Naive thymus-derived CD4-positive, alpha-beta T cell (primary cell): ENCODE measurements at regions not wholly inside any gene's neighbourhood (a gene's known extent, or its start where the extent isn't known, plus 50 kb on each side); places are given as distances from the start of the nearest gene placed in this dataset.

Experiments used
- ATAC-seq: fragments of 150-1000 bp; cut with Tn5 transposase; 2 replicates; pipeline ENCODE4 v1.10.0; 2021; ENCODE audit warnings: mild to moderate bottlenecking, moderate library complexity
- CTCF ChIA-PET: fragments of 350-600 bp; sonication (Branson Sonifier 250); formaldehyde crosslinking; loops from one replicate; lab custom pipeline; 2021; ENCODE audit warnings: antibody characterized with exemption; lab: Charles Lee
- POLR2A ChIA-PET: fragments of 350-600 bp; sonication (Branson Sonifier 250); formaldehyde crosslinking; loops from one replicate; lab custom pipeline; 2021; ENCODE audit warnings: antibody characterized with exemption, inconsistent platforms; lab: Charles Lee
- DNase-seq, 9 donors: peaks; one replicate each; pipeline versions ENCODE4 v3.0.0 to v3.0.0-alpha.2; 2020 to 2022; ENCODE audit warnings: mixed read lengths in 1 of 9
- H3K27ac ChIP-seq: one replicate; pipeline ENCODE4 v1.7.0; 2013; ENCODE audit warnings: mild to moderate bottlenecking, low read depth, low read length, moderate library complexity
- H3K27me3 ChIP-seq, 2 donors: one replicate each; pipeline ENCODE4 v1.7.0; 2013; ENCODE audit warnings: low read length in 2 of 2, mild to moderate bottlenecking in 2 of 2, moderate library complexity in 2 of 2; ENCODE audit not compliant: control insufficient read depth in 2 of 2, insufficient read depth in 2 of 2
- H3K36me3 ChIP-seq, 3 experiments: 1 replicate in 2 of 3; 2 replicates in 1 of 3; pipeline ENCODE4 v1.7.0; 2013; ENCODE audit warnings: low read length in 3 of 3, mild to moderate bottlenecking in 3 of 3, moderate library complexity in 1 of 3; ENCODE audit not compliant: insufficient read depth in 3 of 3, control insufficient read depth in 2 of 3
- H3K4me1 ChIP-seq, 2 donors: one replicate each; pipeline ENCODE4 v1.7.0; 2013; ENCODE audit warnings: low read length in 2 of 2, mild to moderate bottlenecking in 2 of 2, moderate library complexity in 1 of 2; ENCODE audit not compliant: control insufficient read depth in 2 of 2, insufficient read depth in 2 of 2
- H3K4me3 ChIP-seq: 2 replicates; pipeline ENCODE4 v1.7.0; 2013; ENCODE audit warnings: mild to moderate bottlenecking, low read length
- H3K9me3 ChIP-seq, 3 experiments: 1 replicate in 2 of 3; 2 replicates in 1 of 3; pipeline ENCODE4 v1.7.0; 2013; ENCODE audit warnings: low read length in 3 of 3; ENCODE audit not compliant: control insufficient read depth in 2 of 3
- H3K27ac Mint-ChIP-seq, 9 donors: one replicate each; pipeline ENCODE4 v1.8.0; 2020 to 2022; ENCODE audit warnings: mixed read lengths in 9 of 9, mild to moderate bottlenecking in 8 of 9, moderate library complexity in 5 of 9, inconsistent platforms in 2 of 9
- H3K27me3 Mint-ChIP-seq, 5 donors: one replicate each; pipeline ENCODE4 v1.8.0; 2021 to 2022; ENCODE audit warnings: mixed read lengths in 5 of 5, mild to moderate bottlenecking in 1 of 5
- H3K36me3 Mint-ChIP-seq, 5 donors: one replicate each; pipeline ENCODE4 v1.8.0; 2020 to 2022; ENCODE audit warnings: mixed read lengths in 5 of 5, mild to moderate bottlenecking in 3 of 5, inconsistent platforms in 1 of 5
- H3K4me1 Mint-ChIP-seq, 7 donors: one replicate each; pipeline ENCODE4 v1.8.0; 2020 to 2022; ENCODE audit warnings: mixed read lengths in 7 of 7, mild to moderate bottlenecking in 3 of 7, inconsistent platforms in 1 of 7
- H3K4me3 Mint-ChIP-seq, 10 donors: one replicate each; pipeline ENCODE4 v1.8.0; 2020 to 2022; ENCODE audit warnings: mild to moderate bottlenecking in 10 of 10, mixed read lengths in 10 of 10, moderate library complexity in 6 of 10, inconsistent platforms in 2 of 10
- H3K9me3 Mint-ChIP-seq, 11 donors: one replicate each; pipeline ENCODE4 v1.8.0; 2020 to 2022; ENCODE audit warnings: mixed read lengths in 11 of 11, mild to moderate bottlenecking in 4 of 11, inconsistent platforms in 1 of 11, moderate library complexity in 1 of 11
- intact Hi-C, 2 donors: fragments of 100-400 bp; cut with micrococcal nuclease; formaldehyde crosslinking; loops; one replicate each; pipeline ENCODE4 v1.15.1; 2023

DNA sequence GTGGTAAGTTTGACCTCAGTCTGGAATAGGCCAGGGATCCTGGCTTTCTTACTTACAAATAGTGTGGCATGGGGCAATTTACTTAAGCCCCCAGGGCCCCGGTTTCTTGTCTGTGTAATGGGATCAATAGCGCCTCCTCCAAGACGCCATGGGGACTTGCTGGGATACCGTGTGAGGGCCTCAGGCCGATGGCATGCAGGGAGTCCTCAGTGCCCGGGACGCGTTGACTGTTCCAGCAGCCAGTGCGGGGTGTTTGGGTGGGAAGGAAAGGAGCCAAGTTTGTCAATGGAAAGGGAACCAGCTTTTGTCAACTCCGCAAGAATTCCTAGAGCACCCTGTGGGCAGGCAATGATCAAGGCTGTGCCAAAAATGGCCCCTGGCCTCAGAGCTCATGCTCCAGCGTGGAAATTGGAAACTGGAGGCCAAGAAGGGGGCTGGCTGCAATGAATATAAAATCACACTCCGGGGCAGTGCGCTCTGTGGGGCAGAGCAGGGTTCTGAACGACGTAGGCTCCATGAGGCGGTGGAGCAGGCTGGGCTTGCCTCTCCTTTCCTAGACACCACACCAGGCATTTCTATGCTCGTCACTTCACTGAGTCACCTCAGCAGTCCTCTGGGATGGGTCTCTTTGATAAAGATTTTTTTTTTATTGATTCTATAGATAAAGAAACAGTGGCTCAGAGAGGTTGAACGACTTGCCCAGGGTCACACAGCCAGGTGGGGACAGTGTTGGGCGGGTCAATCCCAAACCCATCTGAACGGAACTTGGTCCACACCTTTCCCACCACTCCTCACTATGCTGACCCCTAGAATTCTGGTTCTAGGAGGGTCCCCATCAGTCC, 56.7 kb upstream of the ASAP2 start:
- H3K4me1 ChIP-seq = no peaks in the 10 kb centered on the region
- H3K27me3 ChIP-seq = no peaks in the 10 kb centered on the region
- no peak overlapping the region for H3K27ac ChIP-seq
- H3K4me3 ChIP-seq = no peak overlapping the region
- Mint-ChIP-seq H3K9me3 (no peaks in the 10 kb centered on the region), H3K4me3 (no peak overlapping the region), H3K27ac (no peak overlapping the region), H3K4me1 (peaks cover 0 to 2% (median 0%) of the 10 kb centered on the region in 7 donors), H3K36me3 (no peaks in the 10 kb centered on the region), H3K27me3 (peaks cover 15 to 35% (median 22%) of the 10 kb centered on the region in 5 donors)
- DNase-seq (no peak), ATAC-seq (no peak)
- ChIA-PET POLR2A (no interaction called here), CTCF (no interaction called here)
- no peaks in the 10 kb centered on the region for H3K36me3 ChIP-seq
- H3K9me3 ChIP-seq = no peaks in the 10 kb centered on the region
- intact Hi-C loops = no loop called here

DNA sequence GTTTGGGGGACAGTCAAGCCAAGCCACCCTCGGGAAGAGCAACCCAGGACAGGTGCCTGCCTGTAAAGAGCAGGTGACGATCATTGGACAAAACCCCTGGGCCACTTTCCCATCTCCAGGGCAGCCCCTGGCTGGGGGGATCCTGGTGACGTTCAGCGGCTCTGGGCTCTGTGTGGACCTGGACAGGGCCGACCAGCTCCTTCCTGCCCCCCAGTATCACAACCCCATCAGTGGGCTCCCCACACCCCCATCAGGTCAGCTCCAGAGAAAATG, 57.3 kb upstream of the ASAP2 start:
- Histone ChIP-seq H3K4me3 (no peak overlapping the region), H3K27ac (no peak overlapping the region), H3K36me3 (no peaks in the 10 kb centered on the region), H3K27me3 (no peaks in the 10 kb centered on the region), H3K9me3 (no peaks in the 10 kb centered on the region), H3K4me1 (no peaks in the 10 kb centered on the region)
- Mint-ChIP-seq H3K9me3 (no peaks in the 10 kb centered on the region), H3K27me3 (peaks cover 14 to 29% (median 23%) of the 10 kb centered on the region in 5 donors), H3K4me1 (peaks cover 0 to 2% (median 0%) of the 10 kb centered on the region in 7 donors), H3K36me3 (no peaks in the 10 kb centered on the region), H3K27ac (no peak overlapping the region), H3K4me3 (no peak overlapping the region)
- POLR2A ChIA-PET = no interaction called here
- CTCF ChIA-PET = no interaction called here
- DNase-seq (no peak), ATAC-seq (no peak)
- intact Hi-C loops = no loop called here

DNA sequence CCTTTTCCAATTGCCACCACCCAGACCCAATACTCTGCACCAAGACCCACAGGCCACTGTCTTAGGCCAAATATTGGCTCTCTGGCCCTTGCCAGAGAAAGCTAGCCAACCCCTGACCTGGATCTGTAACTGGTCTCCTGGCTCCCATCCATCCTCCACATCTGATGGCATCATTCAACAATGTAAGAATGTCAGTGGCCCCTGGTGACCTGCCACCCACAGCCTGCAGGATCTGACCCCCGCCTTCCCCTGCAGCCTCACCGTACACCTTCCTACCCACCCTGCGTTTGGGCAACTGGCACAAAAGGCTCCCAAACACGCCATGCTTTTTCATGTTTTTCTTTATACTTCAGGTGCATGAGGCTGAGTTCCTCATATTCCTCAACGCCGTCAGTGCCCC, 60.0 kb upstream of the ASAP2 start:
- intact Hi-C loops = no loop called here
- peaks cover 0 to 5% (median 0%) of the 10 kb centered on the region in 7 donors for H3K4me1 Mint-ChIP-seq

DNA sequence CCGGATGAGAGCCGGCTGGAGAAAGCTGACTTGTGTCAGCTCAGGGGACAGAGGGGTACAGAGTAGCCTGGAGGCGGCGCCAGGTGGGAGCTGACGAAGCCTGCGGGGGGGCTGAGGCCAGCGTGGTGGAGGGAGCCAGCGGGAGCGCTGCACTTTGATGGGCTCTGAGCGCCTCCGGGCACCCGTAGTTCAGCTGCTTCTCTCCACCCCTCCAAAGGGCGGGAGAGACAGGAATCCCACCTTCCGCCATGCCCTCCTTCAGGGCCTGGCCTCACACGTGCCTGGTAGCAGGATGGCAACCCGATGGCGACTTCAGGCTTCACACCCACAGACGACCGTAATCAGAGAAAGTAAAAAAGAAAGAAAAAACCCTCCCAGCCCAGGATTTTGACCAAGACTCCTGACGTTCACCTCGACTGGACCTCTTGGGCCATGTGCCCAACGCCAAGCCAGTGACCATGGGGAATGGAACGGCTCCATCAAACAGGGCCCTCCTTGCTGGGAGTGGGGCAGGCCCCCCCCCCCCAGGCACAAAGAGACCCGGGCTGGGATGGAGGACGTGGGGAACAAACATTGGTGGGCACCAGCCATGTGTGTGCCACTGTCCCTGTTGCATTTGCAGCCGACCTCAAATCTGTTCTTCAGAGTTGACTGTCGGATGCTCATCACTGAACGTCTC, 60.7 kb upstream of the ASAP2 start:
- no peaks in the 10 kb centered on the region for H3K36me3 ChIP-seq
- DNase-seq = no peak
- H3K4me1 ChIP-seq = no peaks in the 10 kb centered on the region
- Mint-ChIP-seq H3K27ac (no peak overlapping the region), H3K4me1 (peaks cover 0 to 5% (median 0%) of the 10 kb centered on the region in 7 donors), H3K27me3 (peaks cover 5 to 23% (median 6%) of the 10 kb centered on the region in 5 donors), H3K9me3 (no peaks in the 10 kb centered on the region), H3K36me3 (no peaks in the 10 kb centered on the region), H3K4me3 (no peak overlapping the region)
- intact Hi-C loops = no loop called here
- no peak overlapping the region for H3K27ac ChIP-seq
- POLR2A ChIA-PET = no interaction called here
- no peak for ATAC-seq
- no peaks in the 10 kb centered on the region for H3K27me3 ChIP-seq
- no peak overlapping the region for H3K4me3 ChIP-seq
- CTCF ChIA-PET = no interaction called here
- H3K9me3 ChIP-seq = no peaks in the 10 kb centered on the region

More for the DNA sequence above, 60.0 kb upstream of the ASAP2 start:
- DNase-seq (no peak), ATAC-seq (no peak)
- Histone ChIP-seq H3K27me3 (no peaks in the 10 kb centered on the region), H3K27ac (no peak overlapping the region), H3K36me3 (no peaks in the 10 kb centered on the region), H3K4me3 (no peak overlapping the region), H3K9me3 (no peaks in the 10 kb centered on the region), H3K4me1 (no peaks in the 10 kb centered on the region)
- ChIA-PET CTCF (no interaction called here), POLR2A (no interaction called here)
- H3K4me3 Mint-ChIP-seq = no peak overlapping the region
- H3K27ac Mint-ChIP-seq = no peak overlapping the region
- peaks cover 5 to 21% (median 10%) of the 10 kb centered on the region in 5 donors for H3K27me3 Mint-ChIP-seq
- H3K36me3 Mint-ChIP-seq = no peaks in the 10 kb centered on the region
- H3K9me3 Mint-ChIP-seq = no peaks in the 10 kb centered on the region

DNA sequence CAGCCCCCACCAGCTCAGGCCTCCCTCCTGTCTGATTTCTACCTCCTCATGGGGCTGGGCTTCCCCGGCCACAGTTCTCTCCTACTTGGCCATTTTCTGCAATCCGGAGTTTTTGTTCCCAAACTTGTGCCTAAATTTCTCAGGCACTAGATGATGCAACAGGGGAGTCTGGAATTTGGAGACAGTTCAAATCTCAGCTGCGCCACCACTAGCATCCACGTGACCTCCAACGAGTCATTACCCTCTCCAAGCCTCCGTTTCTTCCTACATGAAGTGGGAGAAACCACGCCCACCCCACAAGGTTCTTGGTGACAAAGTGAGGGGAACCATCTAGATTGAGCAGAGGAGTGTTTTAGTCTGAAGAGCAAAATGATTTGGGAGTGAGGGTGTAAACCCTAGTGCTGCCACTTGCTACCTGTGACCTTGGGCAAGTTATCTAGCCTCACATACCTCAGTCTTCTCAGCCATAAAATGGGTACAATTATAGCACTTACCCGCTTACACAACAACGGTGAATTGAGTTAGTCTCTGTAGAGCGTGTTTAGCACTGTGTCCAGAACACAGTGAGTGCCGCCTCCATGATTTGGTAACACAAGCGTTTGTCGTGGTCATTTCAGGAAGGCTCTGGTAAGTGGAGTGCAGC, 61.4 kb upstream of the ASAP2 start:
- intact Hi-C loops = no loop called here
- ChIA-PET POLR2A (no interaction called here), CTCF (interaction anchor here (1.4 kb wide), 1 partner anchor 9 kb away, joined by 3 read pairs; no protein-coding TSS in a partner anchor)
- Histone ChIP-seq H3K4me3 (no peak overlapping the region), H3K36me3 (no peaks in the 10 kb centered on the region), H3K9me3 (no peaks in the 10 kb centered on the region), H3K4me1 (no peaks in the 10 kb centered on the region), H3K27ac (no peak overlapping the region), H3K27me3 (no peaks in the 10 kb centered on the region)
- Mint-ChIP-seq H3K9me3 (no peaks in the 10 kb centered on the region), H3K36me3 (no peaks in the 10 kb centered on the region), H3K27ac (no peak overlapping the region), H3K27me3 (peaks cover 5 to 27% (median 6%) of the 10 kb centered on the region in 5 donors), H3K4me3 (no peak overlapping the region), H3K4me1 (peaks cover 0 to 5% (median 0%) of the 10 kb centered on the region in 7 donors)
- ATAC-seq = no peak
- no peak for DNase-seq

DNA sequence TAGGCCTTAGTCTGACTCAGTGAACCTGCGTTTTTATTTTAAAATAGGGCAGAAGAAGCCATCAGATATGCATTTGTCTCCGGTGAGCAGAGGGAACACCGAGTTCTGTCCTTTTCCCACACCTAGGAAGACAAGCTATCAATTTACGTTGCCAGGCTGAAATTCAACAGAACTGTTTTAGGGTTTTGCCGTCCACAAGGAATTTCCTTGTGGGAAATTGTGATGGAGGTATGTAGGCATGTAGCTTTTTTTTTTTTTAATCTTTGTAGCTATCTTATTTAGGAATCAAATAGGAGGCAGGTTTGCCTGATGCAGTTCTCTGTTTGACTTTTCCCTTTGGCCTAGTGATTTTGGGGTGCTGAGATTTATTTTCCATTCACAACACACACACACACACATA, 62.0 kb upstream of the ASAP2 start:
- POLR2A ChIA-PET = no interaction called here
- intact Hi-C loops = no loop called here
- no peak overlapping the region for H3K4me3 ChIP-seq
- H3K4me1 Mint-ChIP-seq = peaks cover 0 to 5% (median 0%) of the 10 kb centered on the region in 7 donors
- no peaks in the 10 kb centered on the region for H3K9me3 ChIP-seq
- H3K27ac ChIP-seq = no peak overlapping the region
- no peaks in the 10 kb centered on the region for H3K36me3 Mint-ChIP-seq
- H3K27ac Mint-ChIP-seq = no peak overlapping the region
- DNase-seq = no peak
- H3K27me3 Mint-ChIP-seq = peaks cover 6 to 27% (median 7%) of the 10 kb centered on the region in 5 donors
- no peaks in the 10 kb centered on the region for H3K36me3 ChIP-seq
- no peak overlapping the region for H3K4me3 Mint-ChIP-seq
- no peaks in the 10 kb centered on the region for H3K9me3 Mint-ChIP-seq
- CTCF ChIA-PET = interaction anchor here (1.4 kb wide), 1 partner anchor 9 kb away, joined by 3 read pairs; no protein-coding TSS in a partner anchor
- no peak for ATAC-seq
- H3K4me1 ChIP-seq = no peaks in the 10 kb centered on the region
- no peaks in the 10 kb centered on the region for H3K27me3 ChIP-seq
